NB4 (cell line): ENCODE measurements at regions not wholly inside any gene's neighbourhood (a gene's known extent, or its start where the extent isn't known, plus 50 kb on each side); places are given as distances from the start of the nearest gene placed in this dataset.

Experiments
- DNase-seq: peaks from one replicate; pipeline ENCODE4 v3.0.0; 2010; ENCODE audit warnings: low read depth
- H3K4me3 ChIP-seq: one replicate; pipeline ENCODE4 v1.5.1; 2011; ENCODE audit warnings: mild to moderate bottlenecking, low read depth, low read length, moderate library complexity
- CTCF ChIP-seq: IDR thresholded peaks from one replicate; pipeline ENCODE4 v1.5.1; 2012; ENCODE audit warnings: low read depth, low read length
- MYC ChIP-seq: IDR thresholded peaks from 2 replicates; pipeline ENCODE4 v1.6.1; 2011; ENCODE audit warnings: low read depth, low read length
- POLR2A ChIP-seq: IDR thresholded peaks from 2 replicates; pipeline ENCODE4 v1.6.1; 2011; ENCODE audit warnings: mild to moderate bottlenecking; ENCODE audit not compliant: insufficient read length; ENCODE audit errors: extremely low read depth
- TF ChIP-seq, protein P1 (sequence below): IDR thresholded peaks from 2 replicates; pipeline ENCODE4 v1.6.1; 2011; ENCODE audit warnings: low read depth, low read length

GRCh38 chrX:10922835-10923234 lies 188.3 kb upstream of the HCCS start:
- TF ChIP-seq, protein P1, sequence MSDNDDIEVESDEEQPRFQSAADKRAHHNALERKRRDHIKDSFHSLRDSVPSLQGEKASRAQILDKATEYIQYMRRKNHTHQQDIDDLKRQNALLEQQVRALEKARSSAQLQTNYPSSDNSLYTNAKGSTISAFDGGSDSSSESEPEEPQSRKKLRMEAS, result no peak
- DNase-seq, result no peak
- H3K4me3 ChIP-seq, result no peak overlapping the region

GRCh38 chrX:10923466-10923865 lies 187.7 kb upstream of the HCCS start:
- DNase-seq, result no peak
- no peak overlapping the region for H3K4me3 ChIP-seq
- TF ChIP-seq CTCF (no peak), MYC (no peak), POLR2A (no peak)
- TF ChIP-seq, protein P1, result no peak

GRCh38 chrX:10926404-10926803 lies 184.7 kb upstream of the HCCS start:
- DNase-seq, result no peak
- H3K4me3 ChIP-seq, result no peak overlapping the region
- TF ChIP-seq MYC, result no peak
- TF ChIP-seq, protein P1, result no peak

GRCh38 chrX:10926891-10927290 lies 184.2 kb upstream of the HCCS start:
- H3K4me3 ChIP-seq, result no peak overlapping the region
- TF ChIP-seq CTCF, result no peak
- TF ChIP-seq MYC, result no peak
- TF ChIP-seq, protein P1, result no peak
- no peak for TF ChIP-seq POLR2A
- DNase-seq, result no peak

- DNase-seq, result no peak
- TF ChIP-seq, protein P1, result no peak
- TF ChIP-seq POLR2A, result no peak
Measured at GRCh38 chrX:10929747-10930146, 181.4 kb upstream of the HCCS start.

DNA sequence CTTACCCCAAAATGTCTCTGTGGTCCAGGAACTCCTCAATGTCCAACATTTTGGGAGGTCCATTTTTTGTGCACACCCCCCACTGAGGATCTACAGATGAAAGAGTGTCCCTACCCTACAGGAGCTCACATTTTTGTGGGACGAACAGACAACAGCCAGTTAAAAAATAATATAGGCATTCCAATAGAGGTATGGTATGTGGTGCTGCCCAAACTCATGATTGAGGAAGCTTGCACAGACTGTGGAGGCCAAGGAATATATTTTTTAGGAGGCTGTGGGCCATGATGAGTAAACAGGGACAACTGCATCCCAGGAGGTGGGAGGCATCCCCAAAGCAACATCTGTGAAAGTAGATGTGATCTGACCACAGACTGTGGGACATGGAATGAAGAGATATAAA lies 181.0 kb upstream of the HCCS start:
- no peak for TF ChIP-seq MYC
- no peak for TF ChIP-seq CTCF
- TF ChIP-seq, protein P1, result no peak
- TF ChIP-seq POLR2A, result no peak
- no peak overlapping the region for H3K4me3 ChIP-seq
- DNase-seq, result no peak

More at GRCh38 chrX:10929747-10930146, 181.4 kb upstream of the HCCS start:
- no peak overlapping the region for H3K4me3 ChIP-seq

DNA sequence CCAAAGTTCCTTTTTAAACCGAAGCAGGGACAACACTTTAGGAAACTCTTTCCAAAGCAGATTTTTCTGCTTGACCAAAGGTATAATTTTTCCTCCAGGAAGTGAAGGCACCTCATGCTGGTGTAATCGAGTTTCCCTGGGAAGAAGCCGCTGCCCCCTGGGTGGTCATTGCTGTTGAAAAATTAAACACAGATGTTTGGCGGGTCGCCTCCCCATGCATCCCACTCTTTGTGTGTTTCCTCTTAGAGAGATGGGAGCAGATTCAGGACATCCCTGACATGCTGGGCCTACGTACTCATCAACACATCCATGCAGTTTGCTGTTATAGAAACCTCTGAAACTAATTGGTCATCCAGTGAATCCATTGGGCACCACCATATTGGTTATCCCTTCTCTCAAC lies 179.2 kb upstream of the HCCS start:
- DNase-seq, result no peak
- H3K4me3 ChIP-seq, result no peak overlapping the region
- TF ChIP-seq, protein P1, result no peak
- no peak for TF ChIP-seq MYC
- TF ChIP-seq CTCF, result no peak
- TF ChIP-seq POLR2A, result no peak
